Caco-2 (cell line): ENCODE measurements at regions not wholly inside any gene's neighbourhood (a gene's known extent, or its start where the extent isn't known, plus 50 kb on each side); places are given as distances from the start of the nearest gene placed in this dataset.

Experiments used
- BruUV-seq: library from RNA; stranded (reverse); fragments of 400-500 nt; replicated peaks from 2 replicates; lab custom pipeline; 2021; lab: Mats Ljungman, UMichigan
- CTCF ChIA-PET: fragments of 300-600 bp; sonication (Branson Sonifier 250); formaldehyde crosslinking; loops from one replicate; lab custom pipeline; 2022; ENCODE audit warnings: antibody characterized with exemption; lab: Charles Lee
- POLR2A ChIA-PET: fragments of 300-600 bp; sonication (Branson Sonifier 250); formaldehyde crosslinking; loops from one replicate; lab custom pipeline; 2022; ENCODE audit warnings: antibody characterized with exemption; lab: Charles Lee
- DNase-seq, 2 experiments: peaks; one replicate each; pipeline versions ENCODE4 v3.0.0 to v3.0.0-alpha.2; 2020 to 2022
- H3K27me3 ChIP-seq: replicated peaks from 2 replicates; pipeline ENCODE4 v1.6.0; 2011; ENCODE audit warnings: low read length; ENCODE audit not compliant: control insufficient read depth, insufficient read depth
- H3K36me3 ChIP-seq: 2 replicates; pipeline ENCODE4 v1.5.1; 2011; ENCODE audit warnings: low read length; ENCODE audit not compliant: control insufficient read depth, insufficient read depth
- H3K4me1 ChIP-seq: fragments of 250-450 bp; sonication (Bioruptor Pico); 2 replicates; pipeline ENCODE4 v1.5.1; 2020; ENCODE audit warnings: mild to moderate bottlenecking
- H3K4me3 ChIP-seq: 2 replicates; pipeline ENCODE4 v1.5.1; 2011; ENCODE audit warnings: low read depth, mild to moderate bottlenecking, control low read depth, low read length
- H3K9me3 ChIP-seq: fragments of 250-450 bp; sonication (Bioruptor Pico); 2 replicates; pipeline ENCODE4 v1.5.1; 2020; ENCODE audit warnings: mild to moderate bottlenecking, moderate library complexity
- H3K27ac Mint-ChIP-seq: one replicate; pipeline ENCODE4 v1.8.0; 2022; ENCODE audit warnings: mixed read lengths; ENCODE audit not compliant: unreplicated experiment
- H3K27me3 Mint-ChIP-seq: one replicate; pipeline ENCODE4 v1.8.0; 2022; ENCODE audit warnings: mixed read lengths; ENCODE audit not compliant: insufficient read depth, unreplicated experiment
- H3K36me3 Mint-ChIP-seq: one replicate; pipeline ENCODE4 v1.8.0; 2022; ENCODE audit warnings: mild to moderate bottlenecking, mixed read lengths; ENCODE audit not compliant: insufficient read depth, unreplicated experiment
- H3K4me1 Mint-ChIP-seq: one replicate; pipeline ENCODE4 v1.8.0; 2022; ENCODE audit warnings: low read depth, mixed read lengths; ENCODE audit not compliant: unreplicated experiment
- H3K4me3 Mint-ChIP-seq: one replicate; pipeline ENCODE4 v1.8.0; 2022; ENCODE audit warnings: mild to moderate bottlenecking, moderate library complexity, mixed read lengths; ENCODE audit not compliant: unreplicated experiment
- H3K9me3 Mint-ChIP-seq: one replicate; pipeline ENCODE4 v1.8.0; 2022; ENCODE audit warnings: mixed read lengths; ENCODE audit not compliant: unreplicated experiment
- intact Hi-C: fragments of 100-400 bp; cut with micrococcal nuclease; formaldehyde crosslinking; loops from one replicate; pipeline ENCODE4 v1.10.0; 2022; ENCODE audit not compliant: unreplicated experiment
- TF ChIP-seq, protein P1 (sequence below), 2 experiments: fragments of 200-600 bp in 1 of 2; IDR thresholded peaks; 1 replicate in 1 of 2; 2 replicates in 1 of 2; pipeline versions ENCODE4 v1.5.1 to v1.8.0; 2011 to 2022; ENCODE audit warnings: antibody characterized with exemption in 1 of 2, control low read depth in 1 of 2, inconsistent platforms in 1 of 2, low read depth in 1 of 2, low read length in 1 of 2, mild to moderate bottlenecking in 1 of 2, moderate library complexity in 1 of 2; ENCODE audit not compliant: insufficient read depth in 1 of 2, severe bottlenecking in 1 of 2, unreplicated experiment in 1 of 2

DNA sequence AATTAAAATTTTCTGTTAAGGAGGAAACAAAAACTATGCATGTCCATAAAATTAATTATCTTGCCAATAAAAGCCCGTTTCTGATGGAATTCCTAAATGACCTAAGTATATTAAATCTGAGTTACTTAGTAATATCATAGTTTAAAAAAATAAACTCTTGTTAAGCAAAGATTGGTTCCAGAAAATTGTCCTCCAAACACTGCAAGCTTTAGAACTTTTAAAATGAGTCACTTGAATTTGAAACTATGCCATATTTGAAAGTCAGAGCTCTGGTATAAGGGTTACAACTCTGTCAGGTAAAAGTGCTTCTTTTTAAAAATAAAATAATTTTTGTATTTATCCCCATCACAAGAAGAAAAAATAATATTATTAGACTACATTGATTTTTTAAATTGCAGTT, 409.5 kb downstream of the PLPP3 start:
- Mint-ChIP-seq H3K36me3 (no peaks in the 10 kb centered on the region), H3K27me3 (peaks cover 6% of the 10 kb centered on the region), H3K27ac (no peak overlapping the region), H3K4me1 (peaks cover 6% of the 10 kb centered on the region), H3K4me3 (no peak overlapping the region), H3K9me3 (no peaks in the 10 kb centered on the region)
- no peaks in the 10 kb centered on the region for H3K27me3 ChIP-seq
- intact Hi-C loops, result no loop called here
- TF ChIP-seq, protein P1, sequence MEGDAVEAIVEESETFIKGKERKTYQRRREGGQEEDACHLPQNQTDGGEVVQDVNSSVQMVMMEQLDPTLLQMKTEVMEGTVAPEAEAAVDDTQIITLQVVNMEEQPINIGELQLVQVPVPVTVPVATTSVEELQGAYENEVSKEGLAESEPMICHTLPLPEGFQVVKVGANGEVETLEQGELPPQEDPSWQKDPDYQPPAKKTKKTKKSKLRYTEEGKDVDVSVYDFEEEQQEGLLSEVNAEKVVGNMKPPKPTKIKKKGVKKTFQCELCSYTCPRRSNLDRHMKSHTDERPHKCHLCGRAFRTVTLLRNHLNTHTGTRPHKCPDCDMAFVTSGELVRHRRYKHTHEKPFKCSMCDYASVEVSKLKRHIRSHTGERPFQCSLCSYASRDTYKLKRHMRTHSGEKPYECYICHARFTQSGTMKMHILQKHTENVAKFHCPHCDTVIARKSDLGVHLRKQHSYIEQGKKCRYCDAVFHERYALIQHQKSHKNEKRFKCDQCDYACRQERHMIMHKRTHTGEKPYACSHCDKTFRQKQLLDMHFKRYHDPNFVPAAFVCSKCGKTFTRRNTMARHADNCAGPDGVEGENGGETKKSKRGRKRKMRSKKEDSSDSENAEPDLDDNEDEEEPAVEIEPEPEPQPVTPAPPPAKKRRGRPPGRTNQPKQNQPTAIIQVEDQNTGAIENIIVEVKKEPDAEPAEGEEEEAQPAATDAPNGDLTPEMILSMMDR (IDR thresholded peaks at IDR 0.05; ENCODE audit: insufficient read depth in 1 of 2, low read depth in 1 of 2, low read length in 1 of 2, severe bottlenecking in 1 of 2, unreplicated experiment in 1 of 2), result no peak
- H3K4me3 ChIP-seq, result no peak overlapping the region
- no peaks in the 10 kb centered on the region for H3K4me1 ChIP-seq
- H3K36me3 ChIP-seq, result no peaks in the 10 kb centered on the region
- POLR2A ChIA-PET, result no interaction called here
- CTCF ChIA-PET, result no interaction called here
- DNase-seq, result no peak
- BruUV-seq, result no TSS peak
- H3K9me3 ChIP-seq, result no peaks in the 10 kb centered on the region

DNA sequence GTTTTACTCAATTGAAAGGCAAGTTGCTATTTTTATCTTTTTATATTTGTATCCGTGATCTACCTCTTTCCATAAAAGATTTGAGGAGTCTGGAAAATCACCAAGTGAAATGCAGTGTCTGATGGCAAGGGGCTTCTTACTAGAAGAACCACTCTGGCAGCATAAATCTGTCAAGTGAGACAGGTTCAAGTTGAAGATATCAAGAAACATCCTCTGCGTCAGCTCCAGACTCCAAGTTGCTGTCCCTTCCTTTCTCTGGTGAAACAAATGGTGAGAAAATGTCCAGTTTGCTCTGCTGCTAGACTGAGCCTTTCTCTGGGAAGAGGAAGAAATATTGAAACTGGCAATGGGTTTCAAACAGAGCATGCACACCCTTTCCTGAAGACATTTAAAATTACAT, 411.2 kb downstream of the PLPP3 start:
- H3K36me3 Mint-ChIP-seq, result no peaks in the 10 kb centered on the region
- no peaks in the 10 kb centered on the region for H3K27me3 ChIP-seq
- H3K9me3 ChIP-seq, result no peaks in the 10 kb centered on the region
- H3K4me3 Mint-ChIP-seq, result no peak overlapping the region
- ChIA-PET CTCF (no interaction called here), POLR2A (no interaction called here)
- no peak overlapping the region for H3K27ac Mint-ChIP-seq
- H3K27me3 Mint-ChIP-seq, result peaks cover 6% of the 10 kb centered on the region
- no TSS peak for BruUV-seq
- H3K4me1 Mint-ChIP-seq, result no peaks in the 10 kb centered on the region
- H3K9me3 Mint-ChIP-seq, result no peaks in the 10 kb centered on the region
- intact Hi-C loops, result no loop called here
- no peaks in the 10 kb centered on the region for H3K36me3 ChIP-seq
- H3K4me1 ChIP-seq, result no peaks in the 10 kb centered on the region
- TF ChIP-seq, protein P1 (IDR thresholded peaks at IDR 0.05; ENCODE audit: insufficient read depth in 1 of 2, low read depth in 1 of 2, low read length in 1 of 2, severe bottlenecking in 1 of 2, unreplicated experiment in 1 of 2), result no peak
- DNase-seq, result no peak
- no peak overlapping the region for H3K4me3 ChIP-seq

DNA sequence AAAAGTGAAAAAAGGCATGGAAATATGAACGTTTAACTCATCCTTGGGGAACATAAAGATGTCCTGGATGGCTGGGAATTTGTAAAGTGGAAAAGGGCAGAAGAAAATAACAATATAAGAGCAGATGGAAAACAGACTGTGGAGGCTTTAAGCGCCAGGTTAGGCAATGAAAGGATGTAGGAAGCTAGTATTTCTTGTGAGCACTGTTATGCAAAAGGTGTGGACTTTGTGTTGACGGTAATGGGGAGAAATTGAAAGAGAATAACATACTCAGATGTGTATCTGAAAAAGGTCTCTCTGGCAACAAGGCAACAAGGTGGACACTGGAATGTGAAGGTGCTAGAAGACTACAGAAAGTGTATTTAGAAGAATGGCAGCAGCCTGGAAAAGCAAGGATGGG, 411.8 kb downstream of the PLPP3 start:
- H3K4me1 ChIP-seq, result no peaks in the 10 kb centered on the region
- H3K36me3 ChIP-seq, result no peaks in the 10 kb centered on the region
- H3K27me3 ChIP-seq, result no peaks in the 10 kb centered on the region
- DNase-seq, result no peak
- Mint-ChIP-seq H3K9me3 (no peaks in the 10 kb centered on the region), H3K4me3 (no peak overlapping the region), H3K4me1 (no peaks in the 10 kb centered on the region), H3K27me3 (peaks cover 6% of the 10 kb centered on the region), H3K36me3 (no peaks in the 10 kb centered on the region), H3K27ac (no peak overlapping the region)
- H3K4me3 ChIP-seq, result no peak overlapping the region
- intact Hi-C loops, result no loop called here
- CTCF ChIA-PET, result no interaction called here
- H3K9me3 ChIP-seq, result no peaks in the 10 kb centered on the region
- no TSS peak for BruUV-seq
- TF ChIP-seq, protein P1 (IDR thresholded peaks at IDR 0.05; ENCODE audit: insufficient read depth in 1 of 2, low read depth in 1 of 2, low read length in 1 of 2, severe bottlenecking in 1 of 2, unreplicated experiment in 1 of 2), result no peak
- POLR2A ChIA-PET, result no interaction called here
